GM23338 (cell line): ENCODE measurements at regions not wholly inside any gene's neighbourhood (a gene's known extent, or its start where the extent isn't known, plus 50 kb on each side); places are given as distances from the start of the nearest gene placed in this dataset.

ENCODE experiments used
- ATAC-seq: fragments of 200-7000 bp; cut with Tn5 transposase; 3 replicates; pipeline ENCODE4 v1.9.1; 2020
- DNase-seq: peaks from one replicate; pipeline ENCODE4 v3.0.0-alpha.2; 2015; ENCODE audit warnings: low spot score
- H2AFZ ChIP-seq: fragments of 200-600 bp; sonication (generic); 2 replicates; pipeline ENCODE4 v1.8.0; 2016; ENCODE audit warnings: antibody characterized with exemption, mild to moderate bottlenecking, moderate library complexity
- H3F3A ChIP-seq: fragments of 200-600 bp; sonication (generic); replicated peaks from 2 replicates; pipeline ENCODE4 v1.8.0; 2017; ENCODE audit warnings: antibody characterized with exemption, mixed run types, low read depth
- H3K27ac ChIP-seq: fragments of 200-600 bp; sonication (generic); 2 replicates; pipeline ENCODE4 v1.6.1; 2016; ENCODE audit warnings: low read depth
- H3K27me3 ChIP-seq: fragments of 200-600 bp; sonication (generic); 2 replicates; pipeline ENCODE4 v1.8.0; 2016; ENCODE audit warnings: mild to moderate bottlenecking, mixed run types, moderate library complexity; ENCODE audit not compliant: insufficient read depth
- H3K36me3 ChIP-seq: fragments of 200-600 bp; sonication (generic); 2 replicates; pipeline ENCODE4 v1.8.0; 2016; ENCODE audit warnings: mild to moderate bottlenecking; ENCODE audit not compliant: insufficient read depth
- H3K4me1 ChIP-seq: fragments of 200-600 bp; sonication (generic); 2 replicates; pipeline ENCODE4 v1.8.0; 2016; ENCODE audit warnings: mild to moderate bottlenecking, moderate library complexity; ENCODE audit not compliant: insufficient read depth
- H3K4me2 ChIP-seq: fragments of 200-600 bp; sonication (generic); 2 replicates; pipeline ENCODE4 v1.7.1; 2017; ENCODE audit warnings: mixed run types
- H3K4me3 ChIP-seq: fragments of 200-600 bp; sonication (generic); 2 replicates; pipeline ENCODE4 v1.6.1; 2016; ENCODE audit warnings: mixed run types
- H3K79me2 ChIP-seq: fragments of 200-600 bp; sonication (generic); replicated peaks from 2 replicates; pipeline ENCODE4 v1.8.0; 2017; ENCODE audit warnings: mild to moderate bottlenecking; ENCODE audit not compliant: insufficient read depth
- H3K9me2 ChIP-seq: fragments of 200-600 bp; sonication (generic); 2 replicates; pipeline ENCODE4 v1.8.0; 2017; ENCODE audit not compliant: insufficient read depth
- H4K20me1 ChIP-seq: fragments of 200-600 bp; sonication (generic); replicated peaks from 2 replicates; pipeline ENCODE4 v1.8.0; 2017; ENCODE audit warnings: mild to moderate bottlenecking; ENCODE audit not compliant: insufficient read depth
- H3K27ac Mint-ChIP-seq: 2 replicates; pipeline ENCODE4 v1.8.0; 2020; ENCODE audit warnings: inconsistent platforms, mild to moderate bottlenecking, moderate library complexity, mixed read lengths
- H3K27me3 Mint-ChIP-seq: 3 replicates; pipeline ENCODE4 v1.8.0; 2022; ENCODE audit warnings: low read depth, mild to moderate bottlenecking, moderate library complexity, mixed read lengths, inconsistent platforms; ENCODE audit not compliant: insufficient read depth, poor library complexity
- H3K36me3 Mint-ChIP-seq: 3 replicates; pipeline ENCODE4 v1.8.0; 2021; ENCODE audit warnings: low read depth, mild to moderate bottlenecking, inconsistent platforms, moderate library complexity, mixed read lengths
- H3K4me1 Mint-ChIP-seq: 3 replicates; pipeline ENCODE4 v1.8.0; 2020; ENCODE audit warnings: mild to moderate bottlenecking, inconsistent platforms, mixed read lengths
- H3K4me3 Mint-ChIP-seq: 3 replicates; pipeline ENCODE4 v1.8.0; 2021; ENCODE audit warnings: moderate library complexity, mild to moderate bottlenecking, inconsistent platforms, mixed read lengths
- H3K9me3 Mint-ChIP-seq: 3 replicates; pipeline ENCODE4 v1.8.0; 2020; ENCODE audit warnings: moderate library complexity, mild to moderate bottlenecking, inconsistent platforms, mixed read lengths
- CREB1 ChIP-seq: fragments of 250-450 bp; sonication (Bioruptor Pico); IDR thresholded peaks from 2 replicates; pipeline ENCODE4 v1.5.0; 2020; ENCODE audit warnings: low read depth, mild to moderate bottlenecking, moderate library complexity
- CTCF ChIP-seq, 2 experiments: fragments of 200-600 bp in 1 of 2; sonication (generic) in 1 of 2; conservative IDR thresholded peaks; 2 replicates each; pipeline versions ENCODE4 v1.5.1 to v1.6.1; 2016 to 2017; ENCODE audit warnings: antibody characterized with exemption in 2 of 2, low read depth in 2 of 2, mild to moderate bottlenecking in 2 of 2, moderate library complexity in 1 of 2
- EZH2phosphoT487 ChIP-seq: fragments of 200-600 bp; sonication (generic); IDR thresholded peaks from one replicate; pipeline ENCODE4 v1.8.1; 2018; ENCODE audit warnings: antibody characterized with exemption; ENCODE audit not compliant: unreplicated experiment
- JUNB ChIP-seq: IDR thresholded peaks from one replicate; pipeline ENCODE4 v1.6.1; 2016; ENCODE audit warnings: antibody characterized with exemption; ENCODE audit not compliant: unreplicated experiment
- NANOG ChIP-seq: IDR thresholded peaks from 2 replicates; pipeline ENCODE4 v1.6.1; 2016; ENCODE audit warnings: antibody characterized with exemption, borderline replicate concordance
- POLR2AphosphoS5 ChIP-seq: IDR thresholded peaks from 2 replicates; pipeline ENCODE4 v1.6.1; 2016; ENCODE audit warnings: antibody characterized with exemption, low read depth
- STAT1 ChIP-seq: IDR thresholded peaks from one replicate; pipeline ENCODE4 v1.6.1; 2016; ENCODE audit warnings: antibody characterized with exemption; ENCODE audit not compliant: unreplicated experiment
- ZNF462 ChIP-seq: fragments of 250-450 bp; sonication (Bioruptor Pico); IDR thresholded peaks from 2 replicates; pipeline ENCODE4 v1.5.0; 2020; ENCODE audit warnings: mild to moderate bottlenecking, moderate library complexity
- TF ChIP-seq, protein P1 (sequence below): IDR thresholded peaks from 2 replicates; pipeline ENCODE4 v1.6.1; 2016; ENCODE audit warnings: antibody characterized with exemption

DNA sequence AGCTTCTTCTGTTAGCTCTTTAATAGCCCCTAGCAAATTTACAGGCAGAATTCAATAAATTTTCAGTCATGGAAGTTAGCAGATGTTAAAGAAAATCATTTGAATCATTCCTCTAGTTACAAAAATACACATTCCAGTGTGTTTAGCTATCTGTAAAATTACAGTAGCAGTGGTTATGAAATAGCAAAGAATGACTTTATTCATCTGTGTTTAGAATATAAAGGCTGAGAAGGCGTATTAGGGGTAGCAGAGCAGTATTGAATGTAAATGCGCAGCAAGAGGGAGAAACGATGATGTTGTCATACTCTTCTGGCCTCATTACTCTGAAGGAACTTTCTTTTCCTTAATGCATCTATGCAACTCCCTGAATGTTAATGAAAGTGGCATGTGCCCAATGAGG lies 106.2 kb upstream of the CYYR1 start:
- TF ChIP-seq JUNB (no peak), CREB1 (CRISPR knock-in tag) (no peak), POLR2AphosphoS5 (no peak), CTCF (conservative IDR thresholded peaks at IDR 0.05; ENCODE audit: low read depth in 2 of 2) (no peak), STAT1 (no peak), NANOG (no peak), EZH2phosphoT487 (no peak), ZNF462 (CRISPR knock-in tag) (no peak)
- TF ChIP-seq, protein P1, sequence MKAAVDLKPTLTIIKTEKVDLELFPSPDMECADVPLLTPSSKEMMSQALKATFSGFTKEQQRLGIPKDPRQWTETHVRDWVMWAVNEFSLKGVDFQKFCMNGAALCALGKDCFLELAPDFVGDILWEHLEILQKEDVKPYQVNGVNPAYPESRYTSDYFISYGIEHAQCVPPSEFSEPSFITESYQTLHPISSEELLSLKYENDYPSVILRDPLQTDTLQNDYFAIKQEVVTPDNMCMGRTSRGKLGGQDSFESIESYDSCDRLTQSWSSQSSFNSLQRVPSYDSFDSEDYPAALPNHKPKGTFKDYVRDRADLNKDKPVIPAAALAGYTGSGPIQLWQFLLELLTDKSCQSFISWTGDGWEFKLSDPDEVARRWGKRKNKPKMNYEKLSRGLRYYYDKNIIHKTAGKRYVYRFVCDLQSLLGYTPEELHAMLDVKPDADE, result no peak
- H3K4me1 Mint-ChIP-seq, result no peaks in the 10 kb centered on the region
- Histone ChIP-seq H3K79me2 (no peaks in the 10 kb centered on the region), H3K4me2 (no peak overlapping the region), H3K4me1 (no peaks in the 10 kb centered on the region), H3K27me3 (no peaks in the 10 kb centered on the region), H2AFZ (no peak overlapping the region; the same call in 1 of the 2 replicates), H3F3A (no peaks in the 10 kb centered on the region), H3K36me3 (no peaks in the 10 kb centered on the region), H3K27ac (no peak overlapping the region), H3K4me3 (no peak overlapping the region), H4K20me1 (no peaks in the 10 kb centered on the region), H3K9me2 (no peaks in the 10 kb centered on the region)
- ATAC-seq, result no peak
- no peak for DNase-seq
- no peak overlapping the region for H3K4me3 Mint-ChIP-seq
- H3K27me3 Mint-ChIP-seq, result no peaks in the 10 kb centered on the region
- no peak overlapping the region for H3K27ac Mint-ChIP-seq
- H3K36me3 Mint-ChIP-seq, result no peaks in the 10 kb centered on the region
- H3K9me3 Mint-ChIP-seq, result no peaks in the 10 kb centered on the region
